Fibroblast of lung (primary cell): ENCODE measurements at regions not wholly inside any gene's neighbourhood (a gene's known extent, or its start where the extent isn't known, plus 50 kb on each side); places are given as distances from the start of the nearest gene placed in this dataset.

Experiments used
- EZH2 ChIP-seq: IDR thresholded peaks from 2 replicates; pipeline ENCODE4 v1.5.1; 2012; ENCODE audit warnings: low read length, control low read depth, mild to moderate bottlenecking; ENCODE audit errors: missing control alignments
- TF ChIP-seq, protein P1 (sequence below), 2 donors: IDR thresholded peaks in 1 of 2; conservative IDR thresholded peaks in 1 of 2; 1 replicate in 1 of 2; 2 replicates in 1 of 2; pipeline ENCODE4 v1.5.1; 2011 to 2012; ENCODE audit warnings: low read length in 2 of 2, control low read depth in 1 of 2, inconsistent platforms in 1 of 2, low read depth in 1 of 2, mild to moderate bottlenecking in 1 of 2

DNA sequence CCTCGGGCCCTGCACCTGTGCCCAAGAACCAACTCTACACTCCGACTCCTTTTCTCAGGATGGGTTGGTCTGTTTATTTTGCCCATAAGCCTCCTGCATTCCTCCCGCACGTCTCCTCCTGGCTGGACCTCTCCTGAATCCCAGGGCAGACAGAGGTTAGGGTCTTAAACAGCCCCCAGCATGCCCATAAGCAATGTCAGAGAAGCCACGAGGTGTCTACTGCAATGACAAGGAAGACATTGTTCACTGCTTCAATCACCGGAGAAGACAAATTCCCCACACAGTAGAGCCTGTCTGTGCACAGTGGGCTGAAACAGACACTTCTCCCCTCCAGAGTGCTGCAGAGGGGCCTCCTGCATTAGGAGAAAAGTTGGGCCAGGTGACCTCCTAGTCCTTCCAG, 230.6 kb upstream of the RPL38 start:
- TF ChIP-seq, protein P1, sequence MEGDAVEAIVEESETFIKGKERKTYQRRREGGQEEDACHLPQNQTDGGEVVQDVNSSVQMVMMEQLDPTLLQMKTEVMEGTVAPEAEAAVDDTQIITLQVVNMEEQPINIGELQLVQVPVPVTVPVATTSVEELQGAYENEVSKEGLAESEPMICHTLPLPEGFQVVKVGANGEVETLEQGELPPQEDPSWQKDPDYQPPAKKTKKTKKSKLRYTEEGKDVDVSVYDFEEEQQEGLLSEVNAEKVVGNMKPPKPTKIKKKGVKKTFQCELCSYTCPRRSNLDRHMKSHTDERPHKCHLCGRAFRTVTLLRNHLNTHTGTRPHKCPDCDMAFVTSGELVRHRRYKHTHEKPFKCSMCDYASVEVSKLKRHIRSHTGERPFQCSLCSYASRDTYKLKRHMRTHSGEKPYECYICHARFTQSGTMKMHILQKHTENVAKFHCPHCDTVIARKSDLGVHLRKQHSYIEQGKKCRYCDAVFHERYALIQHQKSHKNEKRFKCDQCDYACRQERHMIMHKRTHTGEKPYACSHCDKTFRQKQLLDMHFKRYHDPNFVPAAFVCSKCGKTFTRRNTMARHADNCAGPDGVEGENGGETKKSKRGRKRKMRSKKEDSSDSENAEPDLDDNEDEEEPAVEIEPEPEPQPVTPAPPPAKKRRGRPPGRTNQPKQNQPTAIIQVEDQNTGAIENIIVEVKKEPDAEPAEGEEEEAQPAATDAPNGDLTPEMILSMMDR (conservative IDR thresholded peaks at IDR 0.05 in 1 of 2, IDR thresholded peaks at IDR 0.05 in 1 of 2; ENCODE audit: low read depth in 1 of 2, low read length in 2 of 2) = no peak
- TF ChIP-seq EZH2 = no peak
